Karpas-422 (cell line): ENCODE measurements at regions not wholly inside any gene's neighbourhood (a gene's known extent, or its start where the extent isn't known, plus 50 kb on each side); places are given as distances from the start of the nearest gene placed in this dataset.

Experiments
- DNase-seq: peaks from one replicate; pipeline ENCODE4 v3.0.0-alpha.2; 2015
- H2AFZ ChIP-seq: fragments of 200-600 bp; sonication (generic); 2 replicates; pipeline ENCODE4 v1.6.1; 2014; ENCODE audit warnings: antibody characterized with exemption, low read length, mixed read lengths
- H3K27ac ChIP-seq: fragments of 200-600 bp; sonication (generic); 2 replicates; pipeline ENCODE4 v1.5.1; 2014; ENCODE audit warnings: mild to moderate bottlenecking, low read length, moderate library complexity
- H3K27me3 ChIP-seq: fragments of 200-600 bp; sonication (generic); 2 replicates; pipeline ENCODE4 v1.6.1; 2014; ENCODE audit warnings: low read length, mixed read lengths
- H3K36me3 ChIP-seq: fragments of 200-600 bp; sonication (generic); 2 replicates; pipeline ENCODE4 v1.6.1; 2014; ENCODE audit warnings: low read length, mixed read lengths; ENCODE audit not compliant: insufficient read depth
- H3K4me1 ChIP-seq: fragments of 200-600 bp; sonication (generic); 2 replicates; pipeline ENCODE4 v1.6.1; 2014; ENCODE audit warnings: mild to moderate bottlenecking, low read length, mixed read lengths
- H3K4me2 ChIP-seq: fragments of 200-600 bp; sonication (generic); 2 replicates; pipeline ENCODE4 v1.6.1; 2014; ENCODE audit warnings: low read length, low read depth, mild to moderate bottlenecking; ENCODE audit not compliant: poor library complexity, severe bottlenecking
- H3K4me3 ChIP-seq: fragments of 200-600 bp; sonication (generic); 2 replicates; pipeline ENCODE4 v1.5.1; 2014; ENCODE audit warnings: mild to moderate bottlenecking, antibody characterized with exemption, low read length, mixed read lengths
- H3K79me2 ChIP-seq: fragments of 200-600 bp; sonication (generic); 2 replicates; pipeline ENCODE4 v1.6.1; 2014; ENCODE audit warnings: mild to moderate bottlenecking, low read length, mixed read lengths
- H3K9ac ChIP-seq: fragments of 200-600 bp; sonication (generic); 2 replicates; pipeline ENCODE4 v1.6.0; 2014; ENCODE audit warnings: low read length
- H3K9me2 ChIP-seq: fragments of 200-600 bp; sonication (generic), shearing (Covaris generic); replicated peaks from 2 replicates; pipeline ENCODE4 v1.6.0; 2014; ENCODE audit warnings: mild to moderate bottlenecking, low read length, moderate library complexity; ENCODE audit not compliant: insufficient read depth
- H3K9me3 ChIP-seq: fragments of 300-700, 200-600 bp; sonication (generic); 2 replicates; pipeline ENCODE4 v1.6.1; 2014; ENCODE audit warnings: low read length, mixed read lengths
- H4K20me1 ChIP-seq: fragments of 200-600 bp; sonication (generic); 2 replicates; pipeline ENCODE4 v1.6.1; 2014; ENCODE audit warnings: mild to moderate bottlenecking, antibody characterized with exemption, low read length, low read depth; ENCODE audit not compliant: insufficient read depth

DNA sequence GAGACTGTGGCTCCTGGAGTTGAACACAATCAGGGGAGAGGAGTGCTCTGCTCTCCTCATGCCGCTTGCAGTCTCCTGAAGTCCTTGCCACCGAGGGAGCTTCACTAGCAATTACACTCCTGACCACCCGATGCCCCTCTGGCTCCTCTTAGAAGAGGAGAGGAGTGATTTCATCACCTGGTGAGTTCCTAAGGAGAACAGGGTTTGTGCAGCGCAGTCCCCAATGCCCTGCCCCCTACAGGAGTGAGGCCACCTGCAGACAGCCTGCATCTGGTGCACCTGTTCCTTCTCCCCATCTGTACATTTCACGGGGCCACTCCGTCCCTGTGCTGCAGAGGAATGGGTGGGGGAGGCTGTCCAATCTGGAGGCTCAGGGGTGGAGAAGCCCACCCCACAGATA, 267.2 kb downstream of the HRH4 start:
- no peak overlapping the region for H3K4me2 ChIP-seq
- no peak overlapping the region for H2AFZ ChIP-seq
- no peaks in the 10 kb centered on the region for H4K20me1 ChIP-seq
- no peaks in the 10 kb centered on the region for H3K9me2 ChIP-seq
- H3K4me1 ChIP-seq: no peaks in the 10 kb centered on the region
- no peak for DNase-seq
- H3K27ac ChIP-seq: no peak overlapping the region
- H3K27me3 ChIP-seq: no peaks in the 10 kb centered on the region
- no peaks in the 10 kb centered on the region for H3K9me3 ChIP-seq
- H3K79me2 ChIP-seq: no peaks in the 10 kb centered on the region
- H3K9ac ChIP-seq: no peak overlapping the region
- no peak overlapping the region for H3K4me3 ChIP-seq
- no peaks in the 10 kb centered on the region for H3K36me3 ChIP-seq

GRCh38 chr18:24731158-24731557, 270.7 kb downstream of the HRH4 start:
- H3K9me2 ChIP-seq: no peaks in the 10 kb centered on the region
- no peak overlapping the region for H3K4me2 ChIP-seq
- no peak overlapping the region for H3K4me3 ChIP-seq
- no peaks in the 10 kb centered on the region for H4K20me1 ChIP-seq
- H3K79me2 ChIP-seq: no peaks in the 10 kb centered on the region
- H3K27ac ChIP-seq: no peak overlapping the region
- no peaks in the 10 kb centered on the region for H3K4me1 ChIP-seq
- no peak overlapping the region for H3K9ac ChIP-seq
- H3K36me3 ChIP-seq: no peaks in the 10 kb centered on the region
- no peaks in the 10 kb centered on the region for H3K9me3 ChIP-seq
- no peak for DNase-seq
- H3K27me3 ChIP-seq: no peaks in the 10 kb centered on the region
- no peak overlapping the region for H2AFZ ChIP-seq

DNA sequence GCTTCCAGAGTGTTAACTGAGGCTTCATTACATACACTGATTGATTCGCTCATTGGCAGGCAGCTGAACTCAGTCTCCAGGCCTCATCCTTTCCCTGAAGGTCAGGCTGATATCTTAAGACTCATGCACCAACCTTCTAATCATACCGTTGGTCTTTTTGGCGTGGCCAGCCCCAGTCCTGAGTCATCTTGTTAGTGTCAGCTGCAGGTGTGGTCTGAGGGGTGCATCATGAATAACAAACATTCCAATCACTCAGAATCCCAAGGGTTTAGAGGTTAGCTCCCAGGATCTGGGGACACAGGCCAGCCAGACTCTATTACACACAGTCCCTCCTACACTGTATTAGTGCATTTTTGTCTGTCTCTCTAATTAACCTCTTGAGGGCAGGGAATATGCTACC, 271.5 kb downstream of the HRH4 start:
- no peak overlapping the region for H3K9ac ChIP-seq
- H3K4me1 ChIP-seq: no peaks in the 10 kb centered on the region
- no peak overlapping the region for H2AFZ ChIP-seq
- H3K27ac ChIP-seq: no peak overlapping the region
- H4K20me1 ChIP-seq: no peaks in the 10 kb centered on the region
- DNase-seq: no peak
- H3K79me2 ChIP-seq: no peaks in the 10 kb centered on the region
- no peak overlapping the region for H3K4me2 ChIP-seq
- no peak overlapping the region for H3K4me3 ChIP-seq
- no peaks in the 10 kb centered on the region for H3K9me2 ChIP-seq
- H3K9me3 ChIP-seq: no peaks in the 10 kb centered on the region
- H3K36me3 ChIP-seq: no peaks in the 10 kb centered on the region
- H3K27me3 ChIP-seq: no peaks in the 10 kb centered on the region

DNA sequence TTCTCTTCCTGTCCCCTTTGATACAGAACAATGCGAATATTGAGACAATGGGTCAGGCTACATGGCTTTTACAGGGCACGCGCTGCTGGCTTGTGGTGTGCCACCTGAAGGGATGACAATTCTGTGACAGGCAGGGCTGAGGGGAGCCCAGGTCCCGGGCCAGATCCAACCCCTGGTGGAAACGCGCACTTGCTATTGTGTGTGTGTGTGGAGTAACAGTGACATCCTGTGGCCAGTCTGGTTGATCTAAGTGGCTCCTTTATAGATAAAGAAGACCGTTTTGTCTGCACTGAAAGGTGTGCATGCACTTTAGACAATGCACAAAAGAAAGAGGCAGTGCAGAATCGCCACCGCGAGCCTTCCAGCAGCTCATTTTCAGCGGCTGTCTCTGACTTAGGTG, 273.6 kb downstream of the HRH4 start:
- H4K20me1 ChIP-seq: no peaks in the 10 kb centered on the region

DNA sequence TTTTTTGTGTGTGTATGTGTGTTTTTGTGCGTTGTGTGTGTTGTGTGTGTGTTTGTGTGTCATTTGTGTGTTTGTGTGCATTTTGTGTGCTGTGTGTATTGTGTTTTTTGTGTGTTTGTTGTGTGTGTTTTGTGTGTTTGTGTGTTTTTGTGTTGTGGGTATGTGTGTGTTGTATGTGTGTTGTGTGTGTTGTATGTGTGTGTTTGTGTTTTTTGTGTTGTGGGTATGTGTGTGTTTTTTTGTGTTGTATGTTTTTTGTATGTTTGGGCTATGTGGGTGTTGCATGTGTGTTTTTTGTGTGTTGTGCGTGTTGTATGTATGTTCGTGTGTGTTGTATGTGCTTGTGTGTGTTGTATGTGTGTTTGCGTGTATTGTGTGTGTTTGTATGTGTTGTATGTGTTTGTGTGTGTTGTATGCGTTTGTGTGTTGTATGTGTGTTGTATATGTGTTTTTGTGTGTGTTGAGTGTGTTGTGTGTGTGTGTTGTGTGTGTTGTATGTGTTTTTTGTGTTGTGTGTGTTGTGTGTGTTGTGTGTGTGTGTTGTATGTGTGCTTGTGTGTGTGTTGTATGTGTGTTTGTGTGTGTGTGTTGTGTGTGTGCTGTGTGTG, 275.3 kb downstream of the HRH4 start:
- Histone ChIP-seq H3K4me2 (no peak overlapping the region), H3K9ac (no peak overlapping the region), H3K9me2 (no peaks in the 10 kb centered on the region), H3K27ac (no peak overlapping the region), H3K27me3 (no peaks in the 10 kb centered on the region), H3K9me3 (no peaks in the 10 kb centered on the region), H3K4me1 (no peaks in the 10 kb centered on the region), H3K36me3 (no peaks in the 10 kb centered on the region), H4K20me1 (no peaks in the 10 kb centered on the region), H3K79me2 (no peaks in the 10 kb centered on the region), H2AFZ (no peak overlapping the region), H3K4me3 (no peak overlapping the region)
- DNase-seq: no peak

More for the DNA sequence above, 273.6 kb downstream of the HRH4 start:
- no peak overlapping the region for H3K4me3 ChIP-seq
- H3K4me1 ChIP-seq: no peaks in the 10 kb centered on the region
- H3K9ac ChIP-seq: no peak overlapping the region
- no peak overlapping the region for H2AFZ ChIP-seq
- H3K79me2 ChIP-seq: no peaks in the 10 kb centered on the region
- no peaks in the 10 kb centered on the region for H3K9me2 ChIP-seq
- H3K9me3 ChIP-seq: no peaks in the 10 kb centered on the region
- peak; percentile 51 for DNase-seq
- no peaks in the 10 kb centered on the region for H3K36me3 ChIP-seq
- no peak overlapping the region for H3K27ac ChIP-seq
- no peaks in the 10 kb centered on the region for H3K27me3 ChIP-seq
- no peak overlapping the region for H3K4me2 ChIP-seq

DNA sequence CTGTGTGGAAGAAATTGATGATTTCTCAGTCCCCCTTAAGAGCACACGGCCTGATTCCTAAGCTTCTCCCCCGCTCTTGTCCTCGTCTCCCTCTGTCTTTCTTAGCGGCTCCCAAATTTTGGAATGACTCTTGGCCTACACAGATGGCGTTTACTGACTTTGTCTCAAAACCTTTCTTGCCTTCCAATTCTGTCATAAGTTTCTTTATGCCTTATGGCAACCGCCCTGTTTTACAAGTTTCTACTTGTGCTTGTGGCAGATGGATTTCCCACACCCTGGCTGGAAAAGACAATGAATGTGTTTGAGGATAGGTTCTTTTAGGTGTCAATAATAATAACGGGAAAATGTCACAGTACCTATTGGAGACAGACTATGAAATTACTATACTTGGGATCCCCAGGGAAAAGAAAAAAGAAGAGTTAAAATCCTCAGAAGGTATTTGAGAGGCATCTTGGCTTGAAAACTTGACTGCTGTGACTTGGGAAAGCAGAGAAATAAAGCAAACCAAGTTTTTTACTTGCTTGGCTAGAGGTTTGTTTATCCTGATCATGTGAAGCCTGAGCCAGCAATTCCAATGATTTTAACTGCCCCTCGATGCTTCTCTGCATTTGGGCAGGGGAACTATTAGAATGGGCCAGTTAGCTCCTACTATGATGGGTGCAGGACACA, 276.4 kb downstream of the HRH4 start:
- H3K9me3 ChIP-seq: no peaks in the 10 kb centered on the region
- no peak overlapping the region for H3K27ac ChIP-seq
- no peak for DNase-seq
- no peaks in the 10 kb centered on the region for H4K20me1 ChIP-seq
- H3K9ac ChIP-seq: no peak overlapping the region
- H3K36me3 ChIP-seq: no peaks in the 10 kb centered on the region
- no peaks in the 10 kb centered on the region for H3K79me2 ChIP-seq
- H3K4me3 ChIP-seq: no peak overlapping the region
- no peaks in the 10 kb centered on the region for H3K9me2 ChIP-seq
- H3K27me3 ChIP-seq: no peaks in the 10 kb centered on the region
- no peak overlapping the region for H3K4me2 ChIP-seq
- H2AFZ ChIP-seq: no peak overlapping the region
- H3K4me1 ChIP-seq: no peaks in the 10 kb centered on the region

GRCh38 chr18:24740829-24741228, 280.4 kb downstream of the HRH4 start:
- no peak overlapping the region for H3K27ac ChIP-seq
- no peaks in the 10 kb centered on the region for H3K9me3 ChIP-seq
- no peak for DNase-seq
- H3K4me1 ChIP-seq: no peaks in the 10 kb centered on the region
- H3K79me2 ChIP-seq: no peaks in the 10 kb centered on the region
- no peak overlapping the region for H3K9ac ChIP-seq
- no peak overlapping the region for H3K4me3 ChIP-seq
- H3K4me2 ChIP-seq: no peak overlapping the region
- no peak overlapping the region for H2AFZ ChIP-seq
- no peaks in the 10 kb centered on the region for H3K9me2 ChIP-seq
- H4K20me1 ChIP-seq: no peaks in the 10 kb centered on the region
- no peaks in the 10 kb centered on the region for H3K36me3 ChIP-seq
- H3K27me3 ChIP-seq: no peaks in the 10 kb centered on the region

GRCh38 chr18:24741321-24741720, 280.9 kb downstream of the HRH4 start:
- no peak overlapping the region for H3K4me2 ChIP-seq
- H3K9me3 ChIP-seq: no peaks in the 10 kb centered on the region
- no peaks in the 10 kb centered on the region for H3K4me1 ChIP-seq
- no peak overlapping the region for H3K4me3 ChIP-seq
- DNase-seq: no peak
- no peaks in the 10 kb centered on the region for H3K79me2 ChIP-seq
- H3K36me3 ChIP-seq: no peaks in the 10 kb centered on the region
- H2AFZ ChIP-seq: no peak overlapping the region
- no peaks in the 10 kb centered on the region for H3K9me2 ChIP-seq
- no peak overlapping the region for H3K9ac ChIP-seq
- no peak overlapping the region for H3K27ac ChIP-seq
- H4K20me1 ChIP-seq: no peaks in the 10 kb centered on the region
- no peaks in the 10 kb centered on the region for H3K27me3 ChIP-seq
